Stomach smooth muscle (tissue), 2 donors: ENCODE measurements at regions not wholly inside any gene's neighbourhood (a gene's known extent, or its start where the extent isn't known, plus 50 kb on each side); places are given as distances from the start of the nearest gene placed in this dataset.
"Not testable (repeated sequence)": the region's sequence is repeated elsewhere in the genome, so short reads cannot be mapped to it uniquely, and the experiment has no call there.

ENCODE experiments used
- H3K27ac ChIP-seq: one replicate; pipeline ENCODE4 v1.7.0; 2013; ENCODE audit warnings: mild to moderate bottlenecking, low read length, inconsistent platforms
- H3K27me3 ChIP-seq, 2 donors: one replicate each; pipeline ENCODE4 v1.7.0; 2013; ENCODE audit warnings: low read length in 2 of 2; ENCODE audit not compliant: insufficient read depth in 2 of 2, control insufficient read depth in 1 of 2
- H3K36me3 ChIP-seq, 2 donors: one replicate each; pipeline ENCODE4 v1.7.0; 2013; ENCODE audit warnings: low read length in 2 of 2; ENCODE audit not compliant: control insufficient read depth in 2 of 2, insufficient read depth in 2 of 2
- H3K4me1 ChIP-seq: one replicate; pipeline ENCODE4 v1.7.0; 2013; ENCODE audit warnings: low read length; ENCODE audit not compliant: control insufficient read depth, insufficient read depth
- H3K4me3 ChIP-seq, 2 donors: one replicate each; pipeline ENCODE4 v1.7.0; 2013; ENCODE audit warnings: low read length in 2 of 2
- H3K9ac ChIP-seq, 2 donors: one replicate each; pipeline ENCODE4 v1.7.0; 2013; ENCODE audit warnings: low read length in 2 of 2, mild to moderate bottlenecking in 1 of 2
- H3K9me3 ChIP-seq, 2 donors: one replicate each; pipeline ENCODE4 v1.7.0; 2013; ENCODE audit warnings: low read length in 2 of 2; ENCODE audit not compliant: control insufficient read depth in 2 of 2
- donor health status: healthy.
- donor health status: Pancreatic carcinoma.

GRCh38 chr1:60489916-60490480 lies 416.4 kb upstream of the C1orf87 start:
- H3K9me3 ChIP-seq, H3K27me3 ChIP-seq, H3K4me1 ChIP-seq, H3K36me3 ChIP-seq, H3K9ac ChIP-seq, H3K4me3 ChIP-seq, H3K27ac ChIP-seq: not testable (repeated sequence)

GRCh38 chr1:60488847-60489246 lies 415.3 kb upstream of the C1orf87 start:
- H3K4me3 ChIP-seq = no peak overlapping the region
- no peak overlapping the region for H3K9ac ChIP-seq
- H3K4me1 ChIP-seq = peaks cover 2% of the 10 kb centered on the region
- H3K9me3 ChIP-seq = no peaks in the 10 kb centered on the region
- H3K36me3 ChIP-seq = no peaks in the 10 kb centered on the region
- H3K27me3 ChIP-seq = no peaks in the 10 kb centered on the region
- H3K27ac ChIP-seq = no peak overlapping the region

- Histone ChIP-seq H3K27ac (no peak overlapping the region), H3K4me1 (peaks cover 2% of the 10 kb centered on the region), H3K9ac (no peak overlapping the region), H3K27me3 (no peaks in the 10 kb centered on the region), H3K4me3 (no peak overlapping the region), H3K36me3 (no peaks in the 10 kb centered on the region), H3K9me3 (no peaks in the 10 kb centered on the region)
Measured at GRCh38 chr1:60487565-60488345, 414.2 kb upstream of the C1orf87 start.

GRCh38 chr1:60483509-60483908 lies 409.9 kb upstream of the C1orf87 start:
- Histone ChIP-seq H3K27ac (no peak overlapping the region), H3K4me3 (no peak overlapping the region), H3K27me3 (no peaks in the 10 kb centered on the region), H3K9me3 (no peaks in the 10 kb centered on the region), H3K36me3 (no peaks in the 10 kb centered on the region), H3K9ac (no peak overlapping the region), H3K4me1 (no peaks in the 10 kb centered on the region)

- Histone ChIP-seq H3K27me3 (no peaks in the 10 kb centered on the region), H3K4me1 (no peaks in the 10 kb centered on the region), H3K9me3 (no peaks in the 10 kb centered on the region), H3K4me3 (no peak overlapping the region), H3K9ac (no peak overlapping the region), H3K27ac (no peak overlapping the region), H3K36me3 (no peaks in the 10 kb centered on the region)
Measured at GRCh38 chr1:60470246-60470645, 396.7 kb upstream of the C1orf87 start.

GRCh38 chr1:60463786-60464185 lies 390.2 kb upstream of the C1orf87 start:
- no peak overlapping the region for H3K9ac ChIP-seq
- H3K36me3 ChIP-seq = no peaks in the 10 kb centered on the region
- no peaks in the 10 kb centered on the region for H3K9me3 ChIP-seq
- H3K4me1 ChIP-seq = no peaks in the 10 kb centered on the region
- H3K27me3 ChIP-seq = no peaks in the 10 kb centered on the region
- H3K27ac ChIP-seq = no peak overlapping the region
- no peak overlapping the region for H3K4me3 ChIP-seq

GRCh38 chr1:60463146-60463545 lies 389.6 kb upstream of the C1orf87 start:
- H3K4me3 ChIP-seq = no peak overlapping the region
- H3K4me1 ChIP-seq = no peaks in the 10 kb centered on the region
- H3K27me3 ChIP-seq = no peaks in the 10 kb centered on the region
- H3K9ac ChIP-seq = no peak overlapping the region
- no peaks in the 10 kb centered on the region for H3K36me3 ChIP-seq
- H3K27ac ChIP-seq = no peak overlapping the region
- H3K9me3 ChIP-seq = no peaks in the 10 kb centered on the region

GRCh38 chr1:60461925-60462595 lies 388.5 kb upstream of the C1orf87 start:
- Histone ChIP-seq H3K27me3 (no peaks in the 10 kb centered on the region), H3K4me1 (no peaks in the 10 kb centered on the region), H3K27ac (no peak overlapping the region), H3K36me3 (no peaks in the 10 kb centered on the region), H3K9me3 (no peaks in the 10 kb centered on the region), H3K9ac (no peak overlapping the region), H3K4me3 (no peak overlapping the region)

- no peaks in the 10 kb centered on the region for H3K27me3 ChIP-seq
- H3K4me3 ChIP-seq = no peak overlapping the region
- H3K27ac ChIP-seq = no peak overlapping the region
- no peaks in the 10 kb centered on the region for H3K4me1 ChIP-seq
- H3K9me3 ChIP-seq = no peaks in the 10 kb centered on the region
- no peaks in the 10 kb centered on the region for H3K36me3 ChIP-seq
- no peak overlapping the region for H3K9ac ChIP-seq
Measured at GRCh38 chr1:60458111-60458510, 384.5 kb upstream of the C1orf87 start.

GRCh38 chr1:60449876-60450275 lies 376.3 kb upstream of the C1orf87 start:
- no peaks in the 10 kb centered on the region for H3K27me3 ChIP-seq
- no peaks in the 10 kb centered on the region for H3K36me3 ChIP-seq
- H3K4me3 ChIP-seq = no peak overlapping the region
- H3K4me1 ChIP-seq = no peaks in the 10 kb centered on the region
- H3K27ac ChIP-seq = no peak overlapping the region
- H3K9me3 ChIP-seq = peaks cover 0 to 6% of the 10 kb centered on the region in 2 donors
- no peak overlapping the region for H3K9ac ChIP-seq

GRCh38 chr1:60448850-60449249 lies 375.3 kb upstream of the C1orf87 start:
- no peaks in the 10 kb centered on the region for H3K36me3 ChIP-seq
- no peak overlapping the region for H3K4me3 ChIP-seq
- H3K27me3 ChIP-seq = no peaks in the 10 kb centered on the region
- peaks cover 0 to 6% of the 10 kb centered on the region in 2 donors for H3K9me3 ChIP-seq
- no peak overlapping the region for H3K27ac ChIP-seq
- no peaks in the 10 kb centered on the region for H3K4me1 ChIP-seq
- no peak overlapping the region for H3K9ac ChIP-seq
